ENCODE measurements at regions not wholly inside any gene's neighbourhood (a gene's known extent, or its start where the extent isn't known, plus 50 kb on each side); places are given as distances from the start of the nearest gene placed in this dataset.

- H3K27ac Mint-ChIP-seq (ENCODE audit: unreplicated experiment), result no peak overlapping the region
- H3K36me3 Mint-ChIP-seq (ENCODE audit: low read depth), result no peaks in the 10 kb centered on the region
- no peaks in the 10 kb centered on the region for H3K4me1 Mint-ChIP-seq
- H3K9me3 Mint-ChIP-seq, result no peaks in the 10 kb centered on the region
- H3K27me3 Mint-ChIP-seq (ENCODE audit: low read depth), result peaks cover 4% of the 10 kb centered on the region
- no peak for DNase-seq (ENCODE audit: low read depth, low spot score)
- TF ChIP-seq CTCF (conservative IDR thresholded peaks at IDR 0.05), result no peak
- H3K4me3 Mint-ChIP-seq, result no peak overlapping the region
These were observed 592.0 kb downstream of the BRD1 start for GRCh38 chr22:49235463-49236300.

DNA sequence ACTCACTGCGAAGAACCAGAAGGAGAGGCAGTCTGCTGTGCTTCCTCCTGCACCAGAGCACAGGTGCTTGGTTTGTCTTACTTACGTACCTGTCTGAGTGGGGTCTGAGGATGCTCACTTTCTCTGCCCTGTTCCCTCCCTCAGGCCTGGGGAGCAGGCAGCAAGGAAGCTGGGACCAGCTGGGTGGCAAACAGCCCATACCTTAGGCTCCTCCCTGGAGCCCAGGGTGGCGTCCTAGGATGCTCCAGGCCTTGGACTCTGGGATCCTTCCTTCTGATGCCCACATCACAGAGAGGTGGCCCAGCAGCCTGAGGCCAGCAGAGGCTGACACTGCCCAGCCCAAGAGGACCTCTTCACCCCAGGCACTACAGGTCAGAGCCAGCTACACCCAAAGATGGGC is 593.2 kb downstream of the BRD1 start:
- Mint-ChIP-seq H3K4me3 (no peak overlapping the region), H3K36me3 (ENCODE audit: low read depth) (no peaks in the 10 kb centered on the region), H3K4me1 (no peaks in the 10 kb centered on the region), H3K9me3 (no peaks in the 10 kb centered on the region), H3K27ac (ENCODE audit: unreplicated experiment) (no peak overlapping the region), H3K27me3 (ENCODE audit: low read depth) (peaks cover 7% of the 10 kb centered on the region)
- no peak for TF ChIP-seq CTCF (conservative IDR thresholded peaks at IDR 0.05)
- no peak for DNase-seq (ENCODE audit: low read depth, low spot score)

DNA sequence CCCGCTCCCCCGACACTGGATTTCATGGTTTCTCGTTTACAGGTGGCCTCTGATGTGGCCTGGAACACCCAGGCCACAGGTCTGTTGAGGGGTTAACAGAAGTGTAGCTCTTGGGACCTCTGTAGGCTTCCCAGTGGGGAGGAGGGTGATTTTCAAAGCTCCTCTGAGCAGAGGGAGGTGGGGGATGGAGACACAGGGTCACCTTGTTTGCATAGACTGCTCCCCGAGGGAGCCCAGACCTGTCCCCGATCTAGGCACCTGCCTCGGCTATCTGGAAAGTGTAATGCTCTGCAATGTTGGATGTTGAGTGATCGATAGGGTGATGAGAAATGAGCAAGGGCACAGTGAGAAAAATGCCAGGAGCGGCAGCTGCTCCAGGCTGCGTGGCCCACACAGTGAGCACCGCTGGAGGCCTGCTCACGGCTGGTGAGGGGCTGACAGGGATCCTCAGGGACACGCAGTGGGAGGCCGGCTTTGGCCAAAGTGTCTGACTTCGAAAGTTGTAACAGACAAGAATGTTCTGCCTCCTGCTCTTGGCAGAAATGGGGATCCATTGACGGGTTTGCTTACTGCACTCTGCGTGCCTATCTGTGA is 594.1 kb downstream of the BRD1 start:
- no peak overlapping the region for H3K4me3 Mint-ChIP-seq
- H3K27ac Mint-ChIP-seq (ENCODE audit: unreplicated experiment), result no peak overlapping the region
- no peaks in the 10 kb centered on the region for H3K9me3 Mint-ChIP-seq
- TF ChIP-seq CTCF (conservative IDR thresholded peaks at IDR 0.05), result no peak
- H3K4me1 Mint-ChIP-seq, result no peaks in the 10 kb centered on the region
- H3K27me3 Mint-ChIP-seq (ENCODE audit: low read depth), result peaks cover 11% of the 10 kb centered on the region
- DNase-seq (ENCODE audit: low read depth, low spot score), result no peak
- no peaks in the 10 kb centered on the region for H3K36me3 Mint-ChIP-seq (ENCODE audit: low read depth)

DNA sequence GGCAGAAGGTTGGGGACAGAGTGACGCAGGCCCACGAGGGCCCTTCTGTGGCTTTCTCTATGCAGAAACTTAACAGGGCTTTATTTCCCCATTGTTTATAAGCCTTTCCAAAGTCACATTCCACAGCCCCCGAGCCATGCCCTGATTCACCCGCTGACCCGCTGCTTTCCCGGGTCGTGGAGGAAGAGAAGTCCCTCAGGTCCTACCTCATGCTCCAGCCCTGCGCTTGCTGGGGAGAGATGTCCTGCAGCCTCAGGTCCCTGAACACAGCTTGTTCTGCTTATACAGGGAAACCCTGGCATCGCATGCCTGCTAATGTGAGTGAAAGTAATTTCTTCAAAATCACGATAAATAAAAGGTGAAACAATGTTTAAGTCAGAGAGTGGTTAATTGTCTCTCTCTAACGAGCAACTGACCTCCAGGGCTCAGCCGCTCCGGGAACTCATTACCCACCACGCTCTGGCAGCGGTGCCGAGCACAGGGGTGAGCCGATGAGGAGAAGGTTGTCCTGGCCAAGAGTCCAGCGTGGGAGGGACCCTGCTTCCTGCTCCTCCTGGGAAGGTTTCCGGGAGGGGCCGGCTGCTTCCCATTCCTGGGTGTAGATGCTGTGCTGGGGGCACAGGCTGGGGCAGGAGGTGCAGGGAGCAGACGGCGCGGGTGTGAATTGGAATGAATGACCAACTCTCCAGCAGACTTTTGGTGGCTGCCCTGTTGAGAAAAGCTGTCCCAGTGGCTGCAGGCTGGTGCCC is 595.2 kb downstream of the BRD1 start:
- DNase-seq (ENCODE audit: low read depth, low spot score), result no peak
- no peaks in the 10 kb centered on the region for H3K4me1 Mint-ChIP-seq
- H3K27ac Mint-ChIP-seq (ENCODE audit: unreplicated experiment), result no peak overlapping the region
- TF ChIP-seq CTCF (conservative IDR thresholded peaks at IDR 0.05), result no peak
- peaks cover 14% of the 10 kb centered on the region for H3K27me3 Mint-ChIP-seq (ENCODE audit: low read depth)
- H3K4me3 Mint-ChIP-seq, result no peak overlapping the region
- no peaks in the 10 kb centered on the region for H3K9me3 Mint-ChIP-seq
- H3K36me3 Mint-ChIP-seq (ENCODE audit: low read depth), result no peaks in the 10 kb centered on the region

DNA sequence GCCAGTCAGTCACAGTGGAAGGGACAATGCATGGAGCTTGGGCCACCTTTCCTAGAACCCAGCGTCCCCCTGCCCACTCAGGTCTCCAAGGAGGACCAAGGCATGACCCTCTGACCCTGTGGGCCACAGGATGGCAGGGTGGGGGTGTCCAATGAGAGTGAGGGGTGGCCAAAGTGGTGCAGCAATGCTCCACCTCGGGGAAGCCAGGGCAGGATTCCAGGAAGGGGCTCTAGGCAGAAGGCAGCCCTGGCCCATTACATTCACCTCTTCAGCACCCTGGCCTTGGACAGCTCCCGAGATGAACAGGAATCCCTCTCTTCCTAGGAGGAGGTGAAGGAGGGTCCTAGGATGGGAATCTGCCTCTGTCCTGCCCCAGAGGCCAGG is 597.5 kb downstream of the BRD1 start:
- no peak for TF ChIP-seq CTCF (conservative IDR thresholded peaks at IDR 0.05)
- Mint-ChIP-seq H3K27me3 (ENCODE audit: low read depth) (peaks cover 34% of the 10 kb centered on the region), H3K27ac (ENCODE audit: unreplicated experiment) (no peak overlapping the region), H3K4me3 (no peak overlapping the region), H3K4me1 (no peaks in the 10 kb centered on the region), H3K36me3 (ENCODE audit: low read depth) (no peaks in the 10 kb centered on the region), H3K9me3 (no peaks in the 10 kb centered on the region)
- peak; percentile 32 for DNase-seq (ENCODE audit: low read depth, low spot score)

Measured in neural crest cell (in vitro differentiated cells).